ENCODE measurements at regions not wholly inside any gene's neighbourhood (a gene's known extent, or its start where the extent isn't known, plus 50 kb on each side); places are given as distances from the start of the nearest gene placed in this dataset.

- no peak for DNase-seq (ENCODE audit: low spot score)
Measured at GRCh38 chr18:76771192-76771799, 51.1 kb upstream of the ZNF236 start.

- DNase-seq (ENCODE audit: low spot score): no peak
Measured at GRCh38 chr18:76767954-76768353, 54.4 kb upstream of the ZNF236 start.

GRCh38 chr18:76766429-76766828, 55.9 kb upstream of the ZNF236 start:
- no peak for DNase-seq (ENCODE audit: low spot score)

- no peak for DNase-seq (ENCODE audit: low spot score)
Measured at GRCh38 chr18:76765649-76766048, 56.7 kb upstream of the ZNF236 start.

GRCh38 chr18:76764291-76764901, 58.0 kb upstream of the ZNF236 start:
- DNase-seq (ENCODE audit: low spot score): no peak

- no peak for DNase-seq (ENCODE audit: low spot score)
Measured at GRCh38 chr18:76759056-76759455, 63.3 kb upstream of the ZNF236 start.

- DNase-seq (ENCODE audit: low spot score): no peak
Measured at GRCh38 chr18:76757925-76758324, 64.4 kb upstream of the ZNF236 start.

GRCh38 chr18:76757335-76757734, 65.0 kb upstream of the ZNF236 start:
- no peak for DNase-seq (ENCODE audit: low spot score)

GRCh38 chr18:76756531-76757253, 65.7 kb upstream of the ZNF236 start:
- no peak for DNase-seq (ENCODE audit: low spot score)

- no peak for DNase-seq (ENCODE audit: low spot score)
Measured at GRCh38 chr18:76754351-76754750, 68.0 kb upstream of the ZNF236 start.

- DNase-seq (ENCODE audit: low spot score): no peak
Measured at GRCh38 chr18:76752400-76752799, 70.0 kb upstream of the ZNF236 start.

GRCh38 chr18:76750917-76751890, 71.2 kb upstream of the ZNF236 start:
- DNase-seq (ENCODE audit: low spot score): no peak

- no peak for DNase-seq (ENCODE audit: low spot score)
Measured at GRCh38 chr18:76750269-76750668, 72.1 kb upstream of the ZNF236 start.

- DNase-seq (ENCODE audit: low spot score): no peak
Measured at GRCh38 chr18:76747676-76748075, 74.7 kb upstream of the ZNF236 start.

GRCh38 chr18:76741346-76741745, 81.0 kb upstream of the ZNF236 start:
- no peak for DNase-seq (ENCODE audit: low spot score)

- DNase-seq (ENCODE audit: low spot score): no peak
Measured at GRCh38 chr18:76736309-76736708, 86.0 kb upstream of the ZNF236 start.

- no peak for DNase-seq (ENCODE audit: low spot score)
Measured at GRCh38 chr18:76730901-76731300, 91.5 kb upstream of the ZNF236 start.

- DNase-seq (ENCODE audit: low spot score): no peak
Measured at GRCh38 chr18:76727589-76727988, 94.8 kb upstream of the ZNF236 start.

GRCh38 chr18:76725445-76725844, 96.9 kb upstream of the ZNF236 start:
- no peak for DNase-seq (ENCODE audit: low spot score)

- no peak for DNase-seq (ENCODE audit: low spot score)
Measured at GRCh38 chr18:76722224-76723061, 99.9 kb upstream of the ZNF236 start.

Measured in putamen (tissue), 1 donor.